Neural cell (in vitro differentiated cells): ENCODE measurements at regions not wholly inside any gene's neighbourhood (a gene's known extent, or its start where the extent isn't known, plus 50 kb on each side); places are given as distances from the start of the nearest gene placed in this dataset.

Experiments
- H2AFZ ChIP-seq: fragments of 200-600, 300-800 bp; sonication (generic), shearing (Covaris generic); 2 replicates; pipeline ENCODE4 v1.6.0; 2014; ENCODE audit warnings: low read depth, mild to moderate bottlenecking, antibody characterized with exemption, low read length, moderate library complexity
- H3F3A ChIP-seq: fragments of 200-600 bp; shearing (Covaris generic); 2 replicates; pipeline ENCODE4 v1.6.1; 2016; ENCODE audit warnings: mild to moderate bottlenecking, moderate library complexity, mixed read lengths, antibody characterized with exemption, low read length; ENCODE audit not compliant: insufficient read depth, poor library complexity, severe bottlenecking
- H3K27ac ChIP-seq: fragments of 200-600, 300-800 bp; sonication (generic), shearing (Covaris generic); 2 replicates; pipeline ENCODE4 v1.5.1; 2014; ENCODE audit warnings: mild to moderate bottlenecking, low read length, moderate library complexity
- H3K27me3 ChIP-seq: fragments of 300-800, 200-600 bp; sonication (generic), shearing (Covaris generic); 2 replicates; pipeline ENCODE4 v1.6.0; 2014; ENCODE audit warnings: mild to moderate bottlenecking, low read depth, low read length, moderate library complexity; ENCODE audit not compliant: insufficient read depth
- H3K36me3 ChIP-seq: fragments of 300-800, 200-600 bp; sonication (generic), shearing (Covaris generic); 2 replicates; pipeline ENCODE4 v1.5.1; 2014; ENCODE audit warnings: mild to moderate bottlenecking, antibody characterized with exemption, low read length, moderate library complexity; ENCODE audit not compliant: insufficient read depth
- H3K4me2 ChIP-seq: fragments of 300-800, 200-600 bp; sonication (generic), shearing (Covaris generic); 2 replicates; pipeline ENCODE4 v1.6.0; 2014; ENCODE audit warnings: mild to moderate bottlenecking, low read length
- H3K4me3 ChIP-seq: fragments of 300-800, 200-600 bp; sonication (generic), shearing (Covaris generic); 2 replicates; pipeline ENCODE4 v1.5.1; 2014; ENCODE audit warnings: mild to moderate bottlenecking, low read length, moderate library complexity
- H3K79me2 ChIP-seq: fragments of 200-600 bp; shearing (Covaris generic); replicated peaks from 2 replicates; pipeline ENCODE4 v1.6.0; 2014; ENCODE audit warnings: mild to moderate bottlenecking, low read length, moderate library complexity; ENCODE audit not compliant: insufficient read depth
- H3K9ac ChIP-seq: fragments of 300-800, 200-600 bp; sonication (generic), shearing (Covaris generic); 2 replicates; pipeline ENCODE4 v1.6.1; 2016; ENCODE audit warnings: mild to moderate bottlenecking, low read length, mixed read lengths
- H3K9me2 ChIP-seq: fragments of 200-600 bp; shearing (Covaris generic); 2 replicates; pipeline ENCODE4 v1.6.1; 2016; ENCODE audit warnings: mild to moderate bottlenecking, low read length, mixed read lengths; ENCODE audit not compliant: insufficient read depth
- H3K9me3 ChIP-seq: fragments of 200-600, 300-800 bp; sonication (generic), shearing (Covaris generic); 2 replicates; pipeline ENCODE4 v1.6.1; 2016; ENCODE audit warnings: mild to moderate bottlenecking, mixed run types, low read length, moderate library complexity, mixed read lengths
- H4K20me1 ChIP-seq: fragments of 200-600 bp; shearing (Covaris generic); 2 replicates; pipeline ENCODE4 v1.6.1; 2016; ENCODE audit warnings: mild to moderate bottlenecking, mixed run types; ENCODE audit not compliant: insufficient read depth
- CTCF ChIP-seq: fragments of 450-650 bp; IDR thresholded peaks from 2 replicates; pipeline ENCODE4 v1.5.1; 2014; ENCODE audit warnings: antibody characterized with exemption, mild to moderate bottlenecking, moderate library complexity; ENCODE audit not compliant: poor library complexity, severe bottlenecking
- EP300 ChIP-seq: fragments of 450-650 bp; conservative IDR thresholded peaks from 2 replicates; pipeline ENCODE4 v1.6.1; 2014; ENCODE audit warnings: antibody characterized with exemption, mild to moderate bottlenecking, moderate library complexity; ENCODE audit not compliant: poor library complexity, severe bottlenecking
- EZH2 ChIP-seq: fragments of 200-600, 300-800 bp; shearing (Covaris generic), sonication (generic); IDR thresholded peaks from 2 replicates; pipeline ENCODE4 v1.6.1; 2014; ENCODE audit warnings: antibody characterized with exemption, low read length, borderline replicate concordance, mild to moderate bottlenecking; ENCODE audit not compliant: insufficient read depth, poor library complexity, severe bottlenecking
- MXI1 ChIP-seq: fragments of 450-650 bp; conservative IDR thresholded peaks from 2 replicates; pipeline ENCODE4 v1.6.1; 2014; ENCODE audit warnings: antibody characterized with exemption, mild to moderate bottlenecking; ENCODE audit not compliant: poor library complexity, severe bottlenecking
- POLR2AphosphoS5 ChIP-seq: IDR thresholded peaks from 2 replicates; pipeline ENCODE4 v1.6.1; 2012
- RAD21 ChIP-seq: fragments of 450-650 bp; conservative IDR thresholded peaks from 2 replicates; pipeline ENCODE4 v1.6.1; 2014; ENCODE audit warnings: antibody characterized with exemption, mild to moderate bottlenecking, moderate library complexity
- REST ChIP-seq: IDR thresholded peaks from 2 replicates; pipeline ENCODE4 v1.6.1; 2012; ENCODE audit warnings: borderline replicate concordance
- SMC3 ChIP-seq: fragments of 450-650 bp; conservative IDR thresholded peaks from 2 replicates; pipeline ENCODE4 v1.6.1; 2014; ENCODE audit warnings: antibody characterized with exemption, mild to moderate bottlenecking, moderate library complexity; ENCODE audit not compliant: poor library complexity
- TAF1 ChIP-seq: IDR thresholded peaks from 2 replicates; pipeline ENCODE4 v1.6.1; 2012; ENCODE audit warnings: low read depth

GRCh38 chr18:61732854-61733253 lies 160.0 kb downstream of the RNF152 start:
- H3K79me2 ChIP-seq: no peaks in the 10 kb centered on the region
- no peaks in the 10 kb centered on the region for H3F3A ChIP-seq
- no peak for TF ChIP-seq EP300
- no peak for TF ChIP-seq POLR2AphosphoS5
- TF ChIP-seq CTCF: no peak
- no peak for TF ChIP-seq SMC3
- no peak for TF ChIP-seq REST
- no peak for TF ChIP-seq EZH2
- no peak for TF ChIP-seq RAD21
- TF ChIP-seq TAF1: no peak
- TF ChIP-seq MXI1: no peak
- no peak overlapping the region for H3K9ac ChIP-seq
- H3K4me3 ChIP-seq: no peak overlapping the region
- H3K36me3 ChIP-seq: no peaks in the 10 kb centered on the region
- H4K20me1 ChIP-seq: no peaks in the 10 kb centered on the region
- no peak overlapping the region for H2AFZ ChIP-seq
- no peak overlapping the region for H3K27ac ChIP-seq
- no peaks in the 10 kb centered on the region for H3K9me3 ChIP-seq
- no peak overlapping the region for H3K4me2 ChIP-seq
- H3K9me2 ChIP-seq: no peaks in the 10 kb centered on the region
- no peaks in the 10 kb centered on the region for H3K27me3 ChIP-seq

GRCh38 chr18:61731693-61732376 lies 161.0 kb downstream of the RNF152 start:
- no peaks in the 10 kb centered on the region for H3F3A ChIP-seq
- no peak overlapping the region for H3K9ac ChIP-seq
- H3K9me2 ChIP-seq: no peaks in the 10 kb centered on the region
- H3K36me3 ChIP-seq: no peaks in the 10 kb centered on the region
- no peaks in the 10 kb centered on the region for H3K27me3 ChIP-seq
- no peaks in the 10 kb centered on the region for H3K9me3 ChIP-seq
- no peaks in the 10 kb centered on the region for H4K20me1 ChIP-seq
- no peaks in the 10 kb centered on the region for H3K79me2 ChIP-seq
- no peak overlapping the region for H3K4me3 ChIP-seq
- no peak overlapping the region for H3K4me2 ChIP-seq
- H2AFZ ChIP-seq: no peak overlapping the region
- TF ChIP-seq SMC3: no peak
- no peak for TF ChIP-seq TAF1
- no peak for TF ChIP-seq RAD21
- TF ChIP-seq POLR2AphosphoS5: no peak
- no peak for TF ChIP-seq EZH2
- TF ChIP-seq EP300: no peak
- no peak for TF ChIP-seq CTCF
- TF ChIP-seq MXI1: no peak
- H3K27ac ChIP-seq: no peak overlapping the region
